ENCODE measurements at regions not wholly inside any gene's neighbourhood (a gene's known extent, or its start where the extent isn't known, plus 50 kb on each side); places are given as distances from the start of the nearest gene placed in this dataset.

DNA sequence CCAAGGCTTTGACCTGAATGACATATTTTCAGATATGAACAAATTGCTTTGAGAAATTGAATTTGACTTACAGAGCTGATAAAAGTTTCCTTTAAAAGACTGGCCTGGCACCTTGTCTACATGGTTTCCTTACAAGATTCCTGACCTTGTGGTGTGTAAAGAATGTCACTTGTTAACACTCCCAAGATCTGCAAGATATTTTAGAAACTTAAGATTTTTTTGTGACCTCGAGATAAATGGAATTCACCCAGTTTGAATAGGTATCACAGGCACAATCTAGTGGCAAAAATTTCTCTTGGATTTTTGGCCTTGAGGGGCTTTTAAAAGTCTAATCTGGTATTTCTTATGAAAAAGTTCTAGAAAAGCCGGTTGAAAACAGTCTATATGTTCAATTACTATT lies 1568.9 kb upstream of the IGFBP7 start:
- no peak for TF ChIP-seq POLR2A (IDR thresholded peaks at IDR 0.05)
- no peak for TF ChIP-seq CTCF (IDR thresholded peaks at IDR 0.05)
- H3K27me3 ChIP-seq = no peaks in the 10 kb centered on the region
- H3K9me3 ChIP-seq = no peaks in the 10 kb centered on the region
- whole genome bisulfite sequencing, 2 donors = 69 to 71% methylated on average over 2 of the region's 2 CpGs
- H3K4me1 ChIP-seq = no peaks in the 10 kb centered on the region
- H3K4me3 ChIP-seq (replicated peaks in 1 of 3) = no peak overlapping the region
- intact Hi-C loops (cut with DNase I) = no loop called here
- no peaks in the 10 kb centered on the region for H3K36me3 ChIP-seq
- DNase-seq = no peak
- H3K27ac ChIP-seq = no peak overlapping the region

- H3K27ac ChIP-seq = no peak overlapping the region
- no peaks in the 10 kb centered on the region for H3K4me1 ChIP-seq
- DNase-seq = no peak
- intact Hi-C loops (cut with DNase I) = no loop called here
- no peak for TF ChIP-seq POLR2A (IDR thresholded peaks at IDR 0.05)
- TF ChIP-seq CTCF (IDR thresholded peaks at IDR 0.05) = no peak
- H3K9me3 ChIP-seq = no peaks in the 10 kb centered on the region
- H3K4me3 ChIP-seq (replicated peaks in 1 of 3) = no peak overlapping the region
- no peaks in the 10 kb centered on the region for H3K27me3 ChIP-seq
- no peaks in the 10 kb centered on the region for H3K36me3 ChIP-seq
Measured at GRCh38 chr4:58669783-58670182, 1559.6 kb upstream of the IGFBP7 start.

DNA sequence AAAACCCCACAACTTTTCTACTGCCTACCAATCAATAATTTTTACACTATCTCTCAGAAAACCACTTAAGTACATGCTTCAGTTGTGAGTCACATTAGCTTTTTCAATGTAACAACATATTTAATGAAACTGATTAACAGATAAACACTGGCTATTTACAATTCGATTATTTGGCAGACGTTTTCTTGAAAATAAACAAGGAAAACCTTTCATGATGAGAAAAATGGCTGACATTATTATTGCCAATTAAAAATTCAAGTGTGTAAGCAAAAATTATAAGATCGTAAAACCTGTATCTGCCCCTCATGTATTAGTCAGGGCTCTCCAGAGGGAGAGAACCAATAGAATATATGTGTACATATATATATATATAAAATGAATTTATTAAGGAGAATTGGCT lies 1555.5 kb upstream of the IGFBP7 start:
- no peak for DNase-seq
- WGBS, 2 donors = 92 to 94% methylated on average over 3 of the region's 3 CpGs

GRCh38 chr4:58658701-58659100 lies 1548.5 kb upstream of the IGFBP7 start:
- H3K27ac ChIP-seq = no peak overlapping the region
- TF ChIP-seq POLR2A (IDR thresholded peaks at IDR 0.05) = no peak
- no peak for TF ChIP-seq CTCF (IDR thresholded peaks at IDR 0.05)
- H3K36me3 ChIP-seq = no peaks in the 10 kb centered on the region
- no peaks in the 10 kb centered on the region for H3K4me1 ChIP-seq
- H3K4me3 ChIP-seq (replicated peaks in 1 of 3) = no peak overlapping the region
- no peaks in the 10 kb centered on the region for H3K27me3 ChIP-seq
- no peaks in the 10 kb centered on the region for H3K9me3 ChIP-seq
- WGBS, 2 donors = 82 to 86% methylated on average over 2 of the region's 2 CpGs
- no peak for DNase-seq
- intact Hi-C loops (cut with DNase I) = no loop called here

More for the DNA sequence above, 1555.5 kb upstream of the IGFBP7 start:
- intact Hi-C loops (cut with DNase I) = no loop called here
- Histone ChIP-seq H3K4me3 (replicated peaks in 1 of 3) (no peak overlapping the region), H3K36me3 (no peaks in the 10 kb centered on the region), H3K4me1 (no peaks in the 10 kb centered on the region), H3K27me3 (no peaks in the 10 kb centered on the region), H3K27ac (no peak overlapping the region), H3K9me3 (no peaks in the 10 kb centered on the region)
- TF ChIP-seq CTCF (IDR thresholded peaks at IDR 0.05) (no peak), POLR2A (IDR thresholded peaks at IDR 0.05) (no peak)

- Histone ChIP-seq H3K4me3 (replicated peaks in 1 of 3) (no peak overlapping the region), H3K27me3 (no peaks in the 10 kb centered on the region), H3K27ac (no peak overlapping the region), H3K9me3 (no peaks in the 10 kb centered on the region), H3K4me1 (no peaks in the 10 kb centered on the region), H3K36me3 (no peaks in the 10 kb centered on the region)
- DNase-seq = no peak
- intact Hi-C loops (cut with DNase I) = no loop called here
- no peak for TF ChIP-seq CTCF (IDR thresholded peaks at IDR 0.05)
- TF ChIP-seq POLR2A (IDR thresholded peaks at IDR 0.05) = no peak
- WGBS, 2 donors = 84 to 87% methylated on average over 1 of the region's 1 CpG
Measured at GRCh38 chr4:58653251-58653650, 1543.1 kb upstream of the IGFBP7 start.
